ENCODE measurements at regions not wholly inside any gene's neighbourhood (a gene's known extent, or its start where the extent isn't known, plus 50 kb on each side); places are given as distances from the start of the nearest gene placed in this dataset.
A peak's percentile ranks its signal among the peaks of the same experiment; 100 is the strongest.

DNA sequence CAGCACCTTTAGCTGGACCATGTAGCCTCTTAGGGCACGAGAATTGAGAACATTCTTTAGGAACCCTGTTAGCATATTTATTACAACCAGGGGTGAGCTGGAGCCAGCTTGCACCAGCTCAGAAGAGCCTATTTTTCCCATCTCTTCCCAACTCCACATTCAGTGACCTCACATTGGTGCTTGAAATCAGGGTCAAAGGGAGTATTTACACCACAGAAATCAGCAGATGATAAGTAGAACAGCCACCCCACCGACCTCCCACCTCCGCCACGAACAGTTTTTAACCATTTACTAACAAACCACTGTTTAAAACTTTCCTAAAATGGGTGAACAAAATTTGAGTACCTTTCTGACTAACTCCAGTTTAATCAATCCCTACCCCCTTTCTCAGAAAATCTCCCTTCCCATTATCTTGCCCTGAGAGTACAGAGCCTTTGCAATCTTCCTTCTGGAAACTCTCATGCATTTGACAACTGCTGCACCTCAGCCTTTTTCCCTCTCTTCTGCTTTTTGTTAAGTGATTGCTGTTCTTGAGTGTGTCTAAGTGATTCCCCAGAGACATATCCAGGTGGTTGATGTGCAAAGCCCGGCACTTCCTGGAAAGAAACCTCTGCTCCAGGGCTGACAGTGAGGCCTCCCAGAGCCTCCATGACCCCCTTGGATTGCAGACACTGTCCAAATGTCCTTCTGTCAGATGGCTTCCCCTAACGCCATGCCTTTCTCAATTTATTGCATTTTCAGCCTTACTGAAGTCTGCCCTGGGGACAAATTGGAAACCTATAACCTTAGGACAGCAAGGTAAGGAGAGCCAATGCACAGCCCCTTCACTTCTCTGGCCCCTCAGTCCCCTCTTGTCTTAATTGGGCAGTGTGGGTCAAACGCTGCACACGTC, 389.5 kb upstream of the TNP1 start:
- 49 to 59% (median 50%) methylated on average over 8 of the region's 8 CpGs for WGBS, 5 donors
- peaks cover 10 to 43% (median 28%) of the 10 kb centered on the region in 4 donors for H3K4me1 ChIP-seq
- no peak for TF ChIP-seq POLR2A (IDR thresholded peaks at IDR 0.05)
- TF ChIP-seq, protein P1, sequence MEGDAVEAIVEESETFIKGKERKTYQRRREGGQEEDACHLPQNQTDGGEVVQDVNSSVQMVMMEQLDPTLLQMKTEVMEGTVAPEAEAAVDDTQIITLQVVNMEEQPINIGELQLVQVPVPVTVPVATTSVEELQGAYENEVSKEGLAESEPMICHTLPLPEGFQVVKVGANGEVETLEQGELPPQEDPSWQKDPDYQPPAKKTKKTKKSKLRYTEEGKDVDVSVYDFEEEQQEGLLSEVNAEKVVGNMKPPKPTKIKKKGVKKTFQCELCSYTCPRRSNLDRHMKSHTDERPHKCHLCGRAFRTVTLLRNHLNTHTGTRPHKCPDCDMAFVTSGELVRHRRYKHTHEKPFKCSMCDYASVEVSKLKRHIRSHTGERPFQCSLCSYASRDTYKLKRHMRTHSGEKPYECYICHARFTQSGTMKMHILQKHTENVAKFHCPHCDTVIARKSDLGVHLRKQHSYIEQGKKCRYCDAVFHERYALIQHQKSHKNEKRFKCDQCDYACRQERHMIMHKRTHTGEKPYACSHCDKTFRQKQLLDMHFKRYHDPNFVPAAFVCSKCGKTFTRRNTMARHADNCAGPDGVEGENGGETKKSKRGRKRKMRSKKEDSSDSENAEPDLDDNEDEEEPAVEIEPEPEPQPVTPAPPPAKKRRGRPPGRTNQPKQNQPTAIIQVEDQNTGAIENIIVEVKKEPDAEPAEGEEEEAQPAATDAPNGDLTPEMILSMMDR (IDR thresholded peaks at IDR 0.05), result no peak
- TF ChIP-seq POLR2AphosphoS5 (IDR thresholded peaks at IDR 0.05), result peak; percentile 27 to 66 (median 63)
- TF ChIP-seq EP300 (IDR thresholded peaks at IDR 0.05), result no peak
- peak overlapping the region; percentile 46 to 84 (median 75) for H3K27ac ChIP-seq
- H3K9me3 ChIP-seq, result no peaks in the 10 kb centered on the region
- H3K27me3 ChIP-seq, result peaks cover 0 to 5% (median 0%) of the 10 kb centered on the region in 3 donors
- intact Hi-C loops (cut with DNase I; ENCODE audit: low total_unique reads), result no loop called here
- DNase-seq, result peak in 1 of 2 donors; percentile 72
- H3K36me3 ChIP-seq, result no peaks in the 10 kb centered on the region
- no peak overlapping the region for H3K4me3 ChIP-seq

DNA sequence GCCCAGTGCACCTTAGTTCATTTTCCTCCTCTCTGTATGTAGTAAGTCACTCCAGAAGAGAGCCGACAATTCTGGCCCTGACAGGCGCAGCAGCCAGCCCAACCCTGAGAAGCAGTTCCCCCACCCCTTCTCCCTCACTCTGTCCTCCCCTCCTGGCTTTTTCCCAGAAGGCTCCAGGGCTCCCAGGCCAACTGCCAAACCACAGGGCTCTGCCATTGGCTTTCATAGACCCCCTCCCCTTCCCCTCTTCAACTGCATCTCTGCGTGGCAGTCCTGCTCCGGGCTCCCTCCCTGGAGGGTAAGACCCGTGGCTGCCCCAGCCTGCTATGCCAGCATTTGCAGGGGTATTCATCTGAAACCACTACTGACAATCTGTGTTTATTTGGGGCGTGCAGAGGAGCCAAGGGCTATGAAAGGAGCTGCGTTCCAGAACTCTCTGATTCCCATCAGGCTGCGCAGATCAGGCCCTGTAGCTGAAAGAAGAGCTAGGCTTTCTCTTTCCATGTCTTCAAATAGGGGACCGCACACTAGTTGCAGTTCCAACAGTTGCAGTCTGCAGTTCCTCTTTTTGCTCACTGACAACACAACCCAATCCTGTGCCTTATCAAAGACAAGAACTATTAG, 388.6 kb upstream of the TNP1 start:
- no peaks in the 10 kb centered on the region for H3K36me3 ChIP-seq
- peaks cover 0 to 5% (median 0%) of the 10 kb centered on the region in 3 donors for H3K27me3 ChIP-seq
- TF ChIP-seq, protein P1 (IDR thresholded peaks at IDR 0.05), result no peak
- TF ChIP-seq POLR2A (IDR thresholded peaks at IDR 0.05) (no peak), EP300 (IDR thresholded peaks at IDR 0.05) (no peak), POLR2AphosphoS5 (IDR thresholded peaks at IDR 0.05) (peak in 1 of 3 donors; percentile 17)
- peak overlapping the region; percentile 57 to 84 (median 75) for H3K27ac ChIP-seq
- intact Hi-C loops (cut with DNase I; ENCODE audit: low total_unique reads), result no loop called here
- H3K4me3 ChIP-seq, result no peak overlapping the region
- peak; percentile 32 to 94 for DNase-seq
- peaks cover 10 to 43% (median 28%) of the 10 kb centered on the region in 4 donors for H3K4me1 ChIP-seq
- H3K9me3 ChIP-seq, result no peaks in the 10 kb centered on the region
- 27 to 49% (median 42%) methylated on average over 9 of the region's 9 CpGs for WGBS, 5 donors

DNA sequence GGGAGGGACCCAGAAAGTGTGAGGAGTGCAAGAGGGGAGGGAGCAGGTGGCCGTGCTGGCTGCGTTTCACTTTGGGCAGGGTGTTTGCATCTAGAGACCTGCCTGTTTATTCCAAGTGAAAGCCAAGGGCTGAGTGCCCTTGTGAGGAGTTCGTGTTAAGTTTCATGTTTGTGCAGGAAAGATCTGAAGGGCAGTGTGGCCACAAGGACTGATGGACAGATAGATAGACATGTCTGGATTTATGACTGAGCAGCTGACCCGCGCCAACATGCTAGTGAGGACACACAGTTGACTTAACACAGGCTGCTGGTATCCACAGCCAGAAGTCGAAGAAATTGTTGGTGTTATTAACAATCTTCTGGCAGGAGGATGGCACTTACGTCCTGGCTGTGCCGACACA, 387.6 kb upstream of the TNP1 start:
- 50 to 66% (median 62%) methylated on average over 8 of the region's 8 CpGs for WGBS, 5 donors
- peak; percentile 33 to 67 for DNase-seq
- TF ChIP-seq POLR2AphosphoS5 (IDR thresholded peaks at IDR 0.05) (peak in 2 of 3 donors; percentile 11 to 35), POLR2A (IDR thresholded peaks at IDR 0.05) (no peak), EP300 (IDR thresholded peaks at IDR 0.05) (no peak)
- TF ChIP-seq, protein P1 (IDR thresholded peaks at IDR 0.05), result no peak
- Histone ChIP-seq H3K4me3 (no peak overlapping the region), H3K4me1 (peaks cover 10 to 43% (median 28%) of the 10 kb centered on the region in 4 donors), H3K36me3 (no peaks in the 10 kb centered on the region), H3K27me3 (peaks cover 0 to 5% (median 0%) of the 10 kb centered on the region in 3 donors), H3K27ac (peak overlapping the region; percentile 57 to 84 (median 75)), H3K9me3 (no peaks in the 10 kb centered on the region)
- intact Hi-C loops (cut with DNase I; ENCODE audit: low total_unique reads), result no loop called here

DNA sequence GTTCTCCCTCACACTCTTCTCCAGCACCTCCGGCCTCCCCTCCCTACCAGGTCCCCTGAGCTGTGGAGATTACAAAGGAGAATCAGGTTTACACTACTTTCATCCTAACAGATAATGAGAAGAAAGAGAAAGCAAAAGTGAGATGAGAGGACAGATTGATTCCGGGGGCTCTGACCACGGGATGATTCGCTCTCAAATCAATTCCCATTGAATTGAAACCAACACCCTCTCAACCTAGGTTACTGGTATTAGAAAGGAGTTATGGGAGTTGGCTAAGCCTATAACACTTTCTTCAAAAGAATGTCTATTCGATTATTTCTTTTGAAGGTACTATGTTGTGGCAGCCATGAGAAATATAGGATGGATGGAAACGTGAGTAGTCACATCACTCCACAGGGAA, 386.2 kb upstream of the TNP1 start:
- H3K27me3 ChIP-seq, result peaks cover 0 to 5% (median 0%) of the 10 kb centered on the region in 3 donors
- H3K36me3 ChIP-seq, result no peaks in the 10 kb centered on the region
- no peaks in the 10 kb centered on the region for H3K9me3 ChIP-seq
- no peak overlapping the region for H3K4me3 ChIP-seq
- no peak for DNase-seq
- TF ChIP-seq EP300 (IDR thresholded peaks at IDR 0.05) (no peak), POLR2AphosphoS5 (IDR thresholded peaks at IDR 0.05) (no peak), POLR2A (IDR thresholded peaks at IDR 0.05) (no peak)
- TF ChIP-seq, protein P1 (IDR thresholded peaks at IDR 0.05), result no peak
- intact Hi-C loops (cut with DNase I; ENCODE audit: low total_unique reads), result no loop called here
- 76 to 81% (median 79%) methylated on average over 6 of the region's 6 CpGs for WGBS, 5 donors
- peaks cover 10 to 43% (median 27%) of the 10 kb centered on the region in 4 donors for H3K4me1 ChIP-seq
- H3K27ac ChIP-seq, result no peak overlapping the region
